WTC11 (cell line): ENCODE measurements at regions not wholly inside any gene's neighbourhood (a gene's known extent, or its start where the extent isn't known, plus 50 kb on each side); places are given as distances from the start of the nearest gene placed in this dataset.

Experiments used
- JUN ChIP-seq: sonication (generic); formaldehyde crosslinking; IDR thresholded peaks from 2 replicates; pipeline ENCODE4 v1.8.0; 2023; ENCODE audit warnings: mild to moderate bottlenecking, missing genetic modification reagents
- TF ChIP-seq, protein P1 (sequence below): sonication (generic); formaldehyde crosslinking; IDR thresholded peaks from 2 replicates; pipeline ENCODE4 v1.8.1; 2022; ENCODE audit warnings: mild to moderate bottlenecking, moderate library complexity, missing genetic modification reagents
- TF ChIP-seq, protein P2 (sequence below): fragments of 200-600 bp; IDR thresholded peaks from 2 replicates; pipeline ENCODE4 v1.8.0; 2022; ENCODE audit warnings: antibody characterized with exemption

DNA sequence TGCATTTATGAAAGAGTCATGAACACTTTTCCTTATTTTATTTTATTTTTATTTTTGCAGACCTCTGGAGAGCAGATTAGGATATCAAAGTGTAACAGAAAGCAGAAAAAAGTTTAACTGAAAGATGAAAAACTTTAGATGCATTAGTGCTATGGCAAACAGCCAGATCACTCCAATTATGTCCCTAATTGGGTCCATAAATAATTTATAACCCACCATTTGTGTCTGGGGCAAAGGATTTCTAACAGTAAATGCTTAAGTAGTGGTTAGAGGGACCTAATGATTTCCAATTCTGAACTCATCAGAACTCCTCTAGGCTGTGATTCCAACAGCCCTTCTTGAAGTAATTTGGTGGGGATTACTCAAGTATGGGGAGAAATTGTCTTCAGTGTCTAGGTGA is 93.7 kb upstream of the PROKR2 start:
- TF ChIP-seq, protein P1, sequence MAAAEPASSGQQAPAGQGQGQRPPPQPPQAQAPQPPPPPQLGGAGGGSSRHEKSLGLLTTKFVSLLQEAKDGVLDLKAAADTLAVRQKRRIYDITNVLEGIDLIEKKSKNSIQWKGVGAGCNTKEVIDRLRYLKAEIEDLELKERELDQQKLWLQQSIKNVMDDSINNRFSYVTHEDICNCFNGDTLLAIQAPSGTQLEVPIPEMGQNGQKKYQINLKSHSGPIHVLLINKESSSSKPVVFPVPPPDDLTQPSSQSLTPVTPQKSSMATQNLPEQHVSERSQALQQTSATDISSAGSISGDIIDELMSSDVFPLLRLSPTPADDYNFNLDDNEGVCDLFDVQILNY (CRISPR knock-in tag) = no peak
- TF ChIP-seq, protein P2, sequence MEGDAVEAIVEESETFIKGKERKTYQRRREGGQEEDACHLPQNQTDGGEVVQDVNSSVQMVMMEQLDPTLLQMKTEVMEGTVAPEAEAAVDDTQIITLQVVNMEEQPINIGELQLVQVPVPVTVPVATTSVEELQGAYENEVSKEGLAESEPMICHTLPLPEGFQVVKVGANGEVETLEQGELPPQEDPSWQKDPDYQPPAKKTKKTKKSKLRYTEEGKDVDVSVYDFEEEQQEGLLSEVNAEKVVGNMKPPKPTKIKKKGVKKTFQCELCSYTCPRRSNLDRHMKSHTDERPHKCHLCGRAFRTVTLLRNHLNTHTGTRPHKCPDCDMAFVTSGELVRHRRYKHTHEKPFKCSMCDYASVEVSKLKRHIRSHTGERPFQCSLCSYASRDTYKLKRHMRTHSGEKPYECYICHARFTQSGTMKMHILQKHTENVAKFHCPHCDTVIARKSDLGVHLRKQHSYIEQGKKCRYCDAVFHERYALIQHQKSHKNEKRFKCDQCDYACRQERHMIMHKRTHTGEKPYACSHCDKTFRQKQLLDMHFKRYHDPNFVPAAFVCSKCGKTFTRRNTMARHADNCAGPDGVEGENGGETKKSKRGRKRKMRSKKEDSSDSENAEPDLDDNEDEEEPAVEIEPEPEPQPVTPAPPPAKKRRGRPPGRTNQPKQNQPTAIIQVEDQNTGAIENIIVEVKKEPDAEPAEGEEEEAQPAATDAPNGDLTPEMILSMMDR = no peak
- no peak for TF ChIP-seq JUN (CRISPR knock-in tag)
